Occipital lobe (tissue), 1 donor: ENCODE measurements at regions not wholly inside any gene's neighbourhood (a gene's known extent, or its start where the extent isn't known, plus 50 kb on each side); places are given as distances from the start of the nearest gene placed in this dataset.

Experiments
- DNase-seq: peaks from one replicate; lab custom pipeline; 2025; lab: John Stamatoyannopoulos, UW

GRCh38 chr10:10156917-10157600, 860.6 kb upstream of the CELF2 start:
- no peak for DNase-seq

- no peak for DNase-seq
Observed at GRCh38 chr10:10160821-10161312, 856.8 kb upstream of the CELF2 start.

- no peak for DNase-seq
Observed at GRCh38 chr10:10164848-10165247, 852.8 kb upstream of the CELF2 start.

GRCh38 chr10:10165415-10165814, 852.3 kb upstream of the CELF2 start:
- DNase-seq: no peak

GRCh38 chr10:10178476-10178875, 839.2 kb upstream of the CELF2 start:
- no peak for DNase-seq

GRCh38 chr10:10193848-10194247, 823.8 kb upstream of the CELF2 start:
- no peak for DNase-seq

GRCh38 chr10:10196701-10197100, 821.0 kb upstream of the CELF2 start:
- no peak for DNase-seq

- DNase-seq: no peak
Observed at GRCh38 chr10:10197423-10197822, 820.2 kb upstream of the CELF2 start.

GRCh38 chr10:10198363-10198762, 819.3 kb upstream of the CELF2 start:
- DNase-seq: no peak

- DNase-seq: no peak
Observed at GRCh38 chr10:10204415-10204814, 813.3 kb upstream of the CELF2 start.

GRCh38 chr10:10205906-10206305, 811.8 kb upstream of the CELF2 start:
- no peak for DNase-seq

- no peak for DNase-seq
Observed at GRCh38 chr10:10207538-10207937, 810.1 kb upstream of the CELF2 start.

- DNase-seq: no peak
Observed at GRCh38 chr10:10208196-10208595, 809.5 kb upstream of the CELF2 start.

- peak; percentile 38 for DNase-seq
Observed at GRCh38 chr10:10209167-10209566, 808.5 kb upstream of the CELF2 start.

- DNase-seq: no peak
Observed at GRCh38 chr10:10211409-10211808, 806.3 kb upstream of the CELF2 start.

GRCh38 chr10:10213237-10213636, 804.4 kb upstream of the CELF2 start:
- no peak for DNase-seq

GRCh38 chr10:10222304-10222841, 795.3 kb upstream of the CELF2 start:
- DNase-seq: no peak

GRCh38 chr10:10223131-10223530, 794.5 kb upstream of the CELF2 start:
- no peak for DNase-seq

GRCh38 chr10:10225136-10225676, 792.5 kb upstream of the CELF2 start:
- DNase-seq: no peak

GRCh38 chr10:10233229-10233628, 784.4 kb upstream of the CELF2 start:
- DNase-seq: no peak

GRCh38 chr10:10235003-10235402, 782.7 kb upstream of the CELF2 start:
- DNase-seq: no peak

- no peak for DNase-seq
Observed at GRCh38 chr10:10247585-10247984, 770.1 kb upstream of the CELF2 start.

GRCh38 chr10:10256860-10257259, 760.8 kb upstream of the CELF2 start:
- no peak for DNase-seq
